VCaP (cell line): ENCODE measurements at regions not wholly inside any gene's neighbourhood (a gene's known extent, or its start where the extent isn't known, plus 50 kb on each side); places are given as distances from the start of the nearest gene placed in this dataset.

Source experiments
- H3K27ac ChIP-seq: fragments of 450-650 bp; 2 replicates; pipeline ENCODE4 v1.5.1; 2017
- TF ChIP-seq, protein P1 (sequence below): fragments of 450-650 bp; conservative IDR thresholded peaks from 2 replicates; pipeline ENCODE4 v1.5.1; 2017; ENCODE audit warnings: mild to moderate bottlenecking, moderate library complexity

DNA sequence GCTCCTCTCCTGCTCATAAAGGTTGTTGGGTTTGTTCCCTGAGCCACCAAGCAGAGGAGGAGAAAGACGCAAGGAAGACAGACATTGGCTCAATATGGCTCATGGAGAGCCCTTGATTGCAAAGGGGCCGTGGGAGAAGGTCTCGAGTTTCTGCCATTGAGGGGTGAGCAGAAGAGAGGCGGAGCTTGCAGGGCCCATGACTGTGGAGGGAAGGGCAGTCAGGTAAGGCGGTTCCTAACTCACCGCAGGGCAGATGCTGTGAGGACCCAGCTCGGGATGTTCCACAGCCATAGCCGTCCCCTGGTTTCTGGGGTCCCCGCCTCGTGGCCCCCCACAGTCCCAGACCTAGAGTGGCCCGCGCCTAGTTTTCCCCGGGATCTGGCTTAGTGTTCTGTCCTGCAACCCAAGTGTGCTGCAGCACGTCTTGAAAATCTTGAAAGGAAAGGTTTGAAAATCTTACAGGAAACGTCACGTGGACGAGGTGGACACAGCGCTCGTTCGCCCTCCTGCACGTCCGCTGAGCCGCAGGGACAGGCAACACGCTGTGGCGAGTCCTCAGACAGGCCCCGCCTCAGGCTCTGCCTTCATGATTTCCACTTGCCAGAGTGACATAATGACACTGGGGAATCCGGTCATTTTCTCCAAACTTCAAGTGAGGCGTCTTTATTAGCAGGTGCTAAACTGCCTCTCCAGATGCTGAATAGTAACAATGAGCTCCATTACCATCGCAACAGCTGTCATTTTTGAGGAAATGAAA lies 105.5 kb upstream of the HDAC4 start:
- no peak overlapping the region for H3K27ac ChIP-seq
- TF ChIP-seq, protein P1, sequence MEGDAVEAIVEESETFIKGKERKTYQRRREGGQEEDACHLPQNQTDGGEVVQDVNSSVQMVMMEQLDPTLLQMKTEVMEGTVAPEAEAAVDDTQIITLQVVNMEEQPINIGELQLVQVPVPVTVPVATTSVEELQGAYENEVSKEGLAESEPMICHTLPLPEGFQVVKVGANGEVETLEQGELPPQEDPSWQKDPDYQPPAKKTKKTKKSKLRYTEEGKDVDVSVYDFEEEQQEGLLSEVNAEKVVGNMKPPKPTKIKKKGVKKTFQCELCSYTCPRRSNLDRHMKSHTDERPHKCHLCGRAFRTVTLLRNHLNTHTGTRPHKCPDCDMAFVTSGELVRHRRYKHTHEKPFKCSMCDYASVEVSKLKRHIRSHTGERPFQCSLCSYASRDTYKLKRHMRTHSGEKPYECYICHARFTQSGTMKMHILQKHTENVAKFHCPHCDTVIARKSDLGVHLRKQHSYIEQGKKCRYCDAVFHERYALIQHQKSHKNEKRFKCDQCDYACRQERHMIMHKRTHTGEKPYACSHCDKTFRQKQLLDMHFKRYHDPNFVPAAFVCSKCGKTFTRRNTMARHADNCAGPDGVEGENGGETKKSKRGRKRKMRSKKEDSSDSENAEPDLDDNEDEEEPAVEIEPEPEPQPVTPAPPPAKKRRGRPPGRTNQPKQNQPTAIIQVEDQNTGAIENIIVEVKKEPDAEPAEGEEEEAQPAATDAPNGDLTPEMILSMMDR: no peak

DNA sequence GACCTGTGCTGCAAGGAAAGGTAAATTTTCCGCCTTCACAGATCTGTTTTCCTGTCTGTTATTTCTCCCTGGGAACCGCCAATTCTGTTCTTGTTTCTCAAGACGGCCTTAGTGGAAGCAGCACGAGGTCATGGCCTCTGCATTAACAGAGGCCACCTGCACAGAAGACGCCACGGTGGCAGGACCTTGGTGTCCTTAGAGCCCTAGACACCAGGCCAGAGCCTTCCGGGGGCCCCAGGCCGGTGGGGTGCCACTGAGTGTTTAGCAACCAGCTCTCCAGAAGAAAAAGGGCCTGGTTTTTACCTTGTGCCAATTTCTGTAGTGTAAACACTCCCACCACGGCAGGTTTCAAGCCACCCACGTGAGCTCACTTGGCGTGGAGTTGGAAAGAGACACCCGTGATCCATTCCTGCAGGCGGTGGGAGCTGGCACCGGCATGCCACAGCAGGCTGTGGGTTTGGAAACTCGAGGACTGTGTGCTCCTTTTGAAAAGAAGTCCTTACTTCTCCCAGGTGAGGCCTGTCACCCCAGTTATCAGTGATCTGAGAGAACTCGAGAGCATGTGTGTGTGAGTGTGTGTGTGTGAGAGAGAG lies 103.9 kb upstream of the HDAC4 start:
- TF ChIP-seq, protein P1: no peak
- no peak overlapping the region for H3K27ac ChIP-seq

DNA sequence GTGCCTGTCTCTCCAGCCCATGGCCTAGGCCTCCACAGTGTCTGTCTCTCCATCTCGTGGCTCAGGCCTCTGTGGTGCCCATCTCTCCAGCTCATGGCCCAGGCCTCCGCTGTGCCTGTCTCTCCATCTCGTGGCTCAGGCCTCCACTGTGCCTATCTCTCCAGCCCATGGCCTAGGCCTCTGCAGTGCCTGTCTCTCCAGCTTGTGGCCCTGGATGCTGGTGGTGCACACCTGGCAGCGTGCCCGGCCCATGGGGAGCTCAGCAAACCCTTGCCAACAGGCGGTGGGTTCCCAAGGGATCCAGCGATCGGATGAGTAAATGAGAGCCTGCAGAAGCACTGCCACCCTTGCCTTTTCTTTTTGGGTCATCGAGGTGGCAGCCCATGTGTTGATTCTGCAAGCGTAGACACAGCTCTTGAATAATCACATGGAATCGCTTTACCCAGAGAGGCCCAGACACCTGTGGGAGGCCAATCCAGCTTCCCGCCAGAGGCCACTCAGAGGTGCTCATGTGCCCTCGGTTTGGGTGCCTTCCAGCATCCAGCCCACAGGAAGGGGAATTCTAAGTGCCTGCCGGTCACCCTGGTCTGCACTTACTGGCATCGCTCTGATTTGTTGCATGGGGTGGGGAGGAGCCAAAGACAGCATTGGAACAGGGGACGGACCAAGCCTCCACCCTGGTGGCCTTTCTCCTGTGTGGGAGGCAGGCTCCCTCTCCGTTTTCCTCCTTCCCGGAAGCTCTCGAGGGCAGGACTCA lies 101.8 kb upstream of the HDAC4 start:
- H3K27ac ChIP-seq: no peak overlapping the region
- TF ChIP-seq, protein P1: no peak

DNA sequence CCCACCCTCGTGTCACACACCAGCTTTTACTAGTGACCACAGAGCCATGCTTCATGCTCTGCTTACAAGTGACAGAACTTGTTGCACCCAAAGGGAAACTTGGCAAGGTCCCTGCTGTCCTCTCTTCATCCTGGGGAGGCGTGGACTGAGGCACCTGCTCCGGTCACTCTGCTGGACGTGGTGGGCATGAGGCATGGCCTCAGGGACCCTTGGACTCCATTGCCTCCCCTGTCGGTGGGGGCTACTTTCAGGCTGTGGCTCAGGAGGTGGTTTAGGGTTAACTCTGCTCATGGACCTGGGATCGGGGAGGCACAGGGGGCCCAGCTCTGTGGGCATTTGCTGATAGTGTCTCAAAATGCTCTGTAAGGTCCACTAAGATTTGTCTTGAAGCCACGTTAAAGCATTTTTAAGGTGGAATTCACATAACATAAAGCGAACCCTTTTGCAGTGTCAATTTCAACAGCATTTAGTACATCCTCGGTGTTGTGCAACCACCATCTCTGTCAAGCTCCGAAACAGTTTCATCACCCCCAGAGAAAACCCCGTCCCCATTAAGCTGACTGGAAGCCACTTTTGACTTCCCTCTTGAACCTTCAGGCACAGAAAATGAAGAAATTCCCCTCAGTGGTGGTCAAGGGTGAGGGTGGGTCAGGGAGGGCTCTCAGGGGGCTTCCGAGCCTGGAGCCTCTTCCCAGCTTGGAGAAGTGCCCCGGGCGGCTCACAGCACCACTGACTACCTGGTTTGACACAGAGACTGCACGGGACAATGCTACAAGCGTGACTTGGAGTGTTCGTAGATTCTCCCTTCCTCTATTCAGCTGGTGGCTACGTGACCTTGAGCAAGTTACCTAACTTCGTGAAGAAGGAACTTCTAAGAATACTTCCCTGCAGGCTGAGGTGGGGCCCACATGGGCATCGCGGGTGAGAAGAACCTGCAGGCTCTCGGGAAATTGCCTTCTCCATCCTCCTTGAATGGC lies 100.0 kb upstream of the HDAC4 start:
- TF ChIP-seq, protein P1: no peak

DNA sequence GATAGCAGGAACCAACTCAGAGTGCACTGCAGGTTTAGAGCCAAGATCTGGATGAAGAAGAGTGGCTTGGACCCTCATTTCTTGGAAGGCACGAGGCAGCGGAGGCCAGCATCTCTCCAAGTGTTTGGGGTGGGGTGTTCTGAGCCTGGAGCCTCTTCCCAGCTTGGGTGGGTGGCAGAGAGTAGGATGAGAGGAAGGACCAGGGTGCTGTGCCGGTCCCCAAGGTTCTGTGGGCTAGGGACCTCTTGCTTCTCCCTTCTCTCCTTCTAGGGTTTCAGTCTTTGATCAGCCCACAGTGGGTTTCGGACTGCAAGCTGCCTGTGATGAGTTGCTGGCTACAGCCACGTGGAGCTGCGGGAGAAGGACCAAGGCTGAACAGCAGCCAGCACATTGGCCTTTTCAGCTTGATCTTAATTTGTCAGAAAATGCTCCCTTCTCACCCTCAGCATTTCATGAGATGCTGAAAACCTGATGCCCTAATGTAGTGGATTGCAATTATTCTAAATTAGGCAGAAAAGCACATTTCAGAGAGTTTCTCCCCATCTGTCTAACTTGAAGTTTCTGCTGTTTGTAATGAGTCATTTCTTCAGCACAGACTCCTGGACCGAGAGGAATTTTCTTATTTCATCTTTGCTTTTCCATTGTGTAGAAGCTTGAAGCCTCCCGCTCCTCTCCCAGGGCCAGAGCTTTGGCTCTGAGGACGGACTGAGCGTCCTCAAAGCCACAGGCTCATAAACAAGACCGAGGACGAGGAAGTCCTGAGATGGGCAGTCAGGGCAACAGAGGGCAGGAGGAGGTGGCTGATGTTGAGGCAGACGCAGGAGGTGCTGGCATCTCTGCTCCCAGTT lies 99.1 kb upstream of the HDAC4 start:
- H3K27ac ChIP-seq: no peak overlapping the region
- TF ChIP-seq, protein P1: no peak

More for the DNA sequence above, 100.0 kb upstream of the HDAC4 start:
- no peak overlapping the region for H3K27ac ChIP-seq

DNA sequence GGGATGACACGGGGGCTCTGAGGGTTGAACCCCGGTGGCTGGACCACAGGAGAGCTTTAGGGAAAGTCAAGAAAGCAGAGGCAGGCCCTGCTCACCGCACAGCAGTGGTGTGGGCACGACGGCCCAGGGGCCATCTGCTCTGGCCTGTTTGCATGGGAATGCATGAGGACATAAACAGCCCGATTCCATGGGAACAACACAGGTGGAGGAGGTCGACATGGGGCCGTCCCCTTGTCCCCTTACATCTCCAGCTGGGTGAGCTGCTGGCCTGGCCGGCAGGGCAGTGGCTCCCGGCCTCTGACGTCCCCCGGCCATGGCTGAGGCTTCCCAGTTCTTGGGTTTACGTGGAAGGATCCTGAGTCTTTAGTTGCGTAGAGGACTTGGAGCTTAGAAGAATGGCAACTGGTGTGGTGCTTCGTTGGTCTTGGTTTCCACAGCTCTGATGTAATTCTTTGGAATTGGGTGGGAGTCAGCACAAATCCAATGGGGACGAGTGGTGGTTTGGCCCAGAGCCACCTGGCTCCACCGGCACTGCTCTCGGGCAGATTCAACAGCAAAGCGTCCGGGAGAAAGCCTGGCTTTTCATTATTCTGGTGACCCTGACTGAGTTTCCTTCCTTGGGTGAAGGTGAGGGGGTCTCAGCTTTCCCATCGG lies 98.3 kb upstream of the HDAC4 start:
- TF ChIP-seq, protein P1: no peak
- H3K27ac ChIP-seq: no peak overlapping the region
